NCI-H1417 treated with DMSO at 0.1 percent for 48 hours (cell line): ENCODE measurements at regions not wholly inside any gene's neighbourhood (a gene's known extent, or its start where the extent isn't known, plus 50 kb on each side); places are given as distances from the start of the nearest gene placed in this dataset.
"Not testable (repeated sequence)": the region's sequence is repeated elsewhere in the genome, so short reads cannot be mapped to it uniquely, and the experiment has no call there.

Source experiments
- DNase-seq: peaks from one replicate; lab custom pipeline; 2025; lab: John Stamatoyannopoulos, UW

- no peak for DNase-seq
Measured at GRCh38 chr5:42989190-42989589, 50.9 kb downstream of the ANXA2R start.

GRCh38 chr5:42988568-42988967, 51.6 kb downstream of the ANXA2R start:
- DNase-seq = no peak

GRCh38 chr5:42985129-42986037, 54.7 kb downstream of the ANXA2R start:
- DNase-seq = no peak

GRCh38 chr5:42984307-42984706, 55.8 kb downstream of the ANXA2R start:
- no peak for DNase-seq

GRCh38 chr5:42982107-42982622, 58.0 kb downstream of the ANXA2R start:
- DNase-seq = peak; percentile 44

GRCh38 chr5:42981417-42982106, 58.6 kb downstream of the ANXA2R start:
- not testable (repeated sequence) for DNase-seq

GRCh38 chr5:42981015-42981414, 59.1 kb downstream of the ANXA2R start:
- not testable (repeated sequence) for DNase-seq

GRCh38 chr5:42980391-42980790, 59.7 kb downstream of the ANXA2R start:
- not testable (repeated sequence) for DNase-seq

GRCh38 chr5:42979242-42979641, 60.9 kb downstream of the ANXA2R start:
- not testable (repeated sequence) for DNase-seq

- DNase-seq = no peak
Measured at GRCh38 chr5:42974536-42974935, 65.6 kb downstream of the ANXA2R start.

GRCh38 chr5:42970636-42971559, 69.2 kb downstream of the ANXA2R start:
- no peak for DNase-seq

GRCh38 chr5:42965934-42966333, 74.2 kb downstream of the ANXA2R start:
- DNase-seq = no peak

GRCh38 chr5:42963412-42963811, 76.7 kb downstream of the ANXA2R start:
- DNase-seq = no peak

- DNase-seq = no peak
Measured at GRCh38 chr5:42962124-42962523, 78.0 kb downstream of the ANXA2R start.

GRCh38 chr5:42960506-42960905, 79.6 kb downstream of the ANXA2R start:
- no peak for DNase-seq

GRCh38 chr5:42956551-42956950, 83.6 kb downstream of the ANXA2R start:
- no peak for DNase-seq

- no peak for DNase-seq
Measured at GRCh38 chr5:42953041-42953440, 87.1 kb downstream of the ANXA2R start.

GRCh38 chr5:42952578-42952974, 87.5 kb downstream of the ANXA2R start:
- DNase-seq = no peak

- peak; percentile 44 for DNase-seq
Measured at GRCh38 chr5:42951293-42951840, 88.8 kb downstream of the ANXA2R start.

GRCh38 chr5:42950456-42951292, 89.4 kb downstream of the ANXA2R start:
- no peak for DNase-seq

GRCh38 chr5:42950116-42950455, 90.0 kb downstream of the ANXA2R start:
- DNase-seq = no peak
